ENCODE measurements at regions not wholly inside any gene's neighbourhood (a gene's known extent, or its start where the extent isn't known, plus 50 kb on each side); places are given as distances from the start of the nearest gene placed in this dataset.
A peak's percentile ranks its signal among the peaks of the same experiment; 100 is the strongest.

DNA sequence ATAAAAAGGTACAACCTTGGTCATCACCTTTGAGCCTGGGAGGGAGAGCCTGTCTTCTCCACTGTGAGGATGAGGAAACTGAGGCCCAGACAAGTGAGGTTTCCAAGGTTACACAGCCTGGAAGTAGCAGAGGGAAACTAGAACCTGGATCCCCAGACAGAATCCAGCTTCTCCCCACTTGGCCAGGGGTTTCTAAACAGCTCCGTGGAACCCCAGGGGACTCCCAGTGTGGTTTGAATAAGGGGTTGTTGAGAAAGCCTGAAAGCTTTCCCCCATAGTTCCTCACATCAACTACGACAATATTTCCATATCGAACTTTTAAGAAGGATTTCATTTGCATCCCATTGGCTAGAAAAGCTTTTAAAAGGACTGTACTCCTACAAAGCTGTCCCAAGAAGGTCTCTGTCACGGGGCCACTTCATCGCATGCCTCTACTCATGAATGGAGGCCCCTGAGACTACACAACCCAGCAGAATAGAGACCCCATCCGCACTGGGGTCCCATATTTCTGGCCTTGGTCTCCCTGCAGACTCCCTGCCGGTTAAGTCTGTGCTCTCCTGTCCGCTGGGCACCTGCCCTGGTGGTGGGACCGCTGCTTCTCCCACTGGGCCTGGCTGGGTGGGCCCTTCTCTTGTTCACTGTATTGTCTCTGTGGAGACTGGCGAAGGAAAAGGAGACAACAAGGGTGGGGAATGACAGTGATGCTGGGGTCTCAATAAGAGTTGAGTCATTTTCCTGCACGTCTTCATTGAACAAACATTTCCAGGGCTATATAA lies 178.5 kb downstream of the SMAD6 start:
- DNase-seq (ENCODE audit: low spot score): no peak
- no peak for TF ChIP-seq CTCF (IDR thresholded peaks at IDR 0.05)
- no peak for ATAC-seq (ENCODE audit: low FRiP score)

DNA sequence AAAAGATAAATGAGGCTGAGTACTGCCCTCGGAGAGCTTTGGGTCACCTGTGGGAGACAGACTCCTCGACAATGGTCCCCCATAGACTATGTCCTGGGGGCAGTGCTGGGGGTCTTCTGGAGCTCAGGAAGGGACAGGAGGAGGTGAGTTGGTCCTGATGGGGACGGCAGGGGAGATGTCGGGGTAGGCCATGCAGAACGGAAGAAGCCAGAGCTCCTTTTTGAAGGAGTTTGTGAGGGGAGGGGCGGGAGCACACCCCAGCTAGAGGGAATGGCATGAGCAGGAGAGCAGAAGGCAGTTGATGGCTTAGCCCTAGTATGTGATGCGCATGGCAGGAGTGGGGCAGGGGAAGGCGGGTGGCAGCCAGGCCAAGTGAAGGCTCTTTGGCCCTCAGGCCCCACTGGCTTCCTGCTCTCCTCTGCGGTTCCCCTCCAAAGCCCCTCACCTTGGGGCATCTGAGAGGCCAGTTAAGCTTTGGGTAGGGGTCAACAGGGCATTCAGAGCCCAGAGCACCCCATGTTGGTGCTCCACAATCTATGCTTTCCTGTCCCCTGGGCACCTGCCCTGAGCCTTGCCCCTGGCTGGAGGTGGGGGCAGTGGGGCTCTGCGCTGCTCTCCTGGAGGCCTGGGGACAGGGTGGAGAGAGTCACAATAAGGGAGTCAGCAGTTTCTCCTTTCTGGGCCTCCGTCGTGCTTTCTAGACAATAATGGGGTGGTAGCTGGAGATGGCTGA lies 179.3 kb downstream of the SMAD6 start:
- ATAC-seq (ENCODE audit: low FRiP score) (no peak), DNase-seq (ENCODE audit: low spot score) (no peak)
- TF ChIP-seq CTCF (IDR thresholded peaks at IDR 0.05): no peak

DNA sequence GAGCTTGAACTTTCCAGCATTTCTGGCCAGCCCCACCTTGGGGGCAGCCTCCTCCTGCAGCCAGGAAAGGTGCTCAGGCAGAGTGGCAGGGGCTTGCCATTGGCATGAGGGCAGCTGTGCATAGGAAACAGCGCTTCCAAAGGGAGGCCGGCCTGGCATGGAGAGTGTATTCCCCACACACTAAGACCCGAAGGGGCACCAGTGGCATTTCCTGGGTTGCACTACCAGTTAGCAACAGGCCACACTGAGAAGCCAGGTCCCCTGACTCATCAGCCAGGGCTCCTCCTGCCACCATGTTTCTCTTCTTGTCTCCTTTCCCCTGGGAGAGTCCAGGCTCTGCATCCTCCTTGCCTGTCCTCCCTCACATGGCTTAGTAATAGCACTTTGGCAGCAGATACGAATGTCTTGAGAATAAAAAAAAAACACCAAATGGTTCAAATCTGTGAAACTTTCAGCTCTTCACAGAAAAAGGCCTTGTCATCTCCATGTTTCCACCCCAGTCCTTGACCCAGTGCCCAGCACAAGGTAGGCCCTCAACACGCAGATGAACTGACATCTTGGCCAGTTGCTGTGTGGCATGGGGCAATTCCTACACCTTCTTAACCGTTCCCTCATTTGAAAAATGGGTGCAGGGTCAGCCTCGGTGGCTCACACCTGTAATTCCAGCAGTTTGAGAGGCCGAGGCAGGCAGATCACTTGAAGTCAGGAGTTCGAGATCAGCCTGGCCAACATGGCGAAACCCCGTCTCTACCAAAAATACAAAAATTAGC lies 180.4 kb downstream of the SMAD6 start:
- TF ChIP-seq CTCF (IDR thresholded peaks at IDR 0.05): no peak
- DNase-seq (ENCODE audit: low spot score): peak; percentile 38
- peak; percentile 18 for ATAC-seq (ENCODE audit: low FRiP score)

DNA sequence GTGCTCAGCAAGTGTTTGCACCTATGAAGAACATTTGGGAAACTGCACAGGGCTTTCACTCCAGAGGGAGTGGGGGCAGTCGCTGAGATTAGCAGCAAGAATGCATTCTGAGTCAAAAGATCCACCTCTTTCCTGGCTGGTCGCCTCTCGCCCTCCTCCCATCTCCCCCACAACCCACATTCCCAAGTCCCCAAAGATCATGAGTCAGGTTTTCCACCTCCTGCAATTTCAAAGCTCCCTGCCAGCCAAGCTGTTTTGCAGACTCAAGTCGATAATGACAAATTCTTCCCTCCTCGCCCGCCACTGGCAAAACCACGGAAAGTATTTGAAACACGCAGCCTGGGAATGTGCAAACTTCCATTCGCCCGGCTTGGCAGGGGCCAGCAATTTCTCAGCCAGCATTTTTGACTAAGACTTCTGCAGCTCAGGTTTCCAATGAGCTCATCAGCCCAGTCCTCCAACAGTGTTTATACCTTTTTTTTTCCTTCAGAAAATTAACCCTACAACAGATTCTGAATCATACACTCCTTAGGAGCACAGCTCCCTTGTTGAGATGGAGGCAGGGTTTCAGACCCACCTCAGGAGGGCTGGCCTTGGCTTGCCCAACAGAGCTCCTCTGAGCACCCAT lies 181.4 kb downstream of the SMAD6 start:
- DNase-seq (ENCODE audit: low spot score) (peak; percentile 44), ATAC-seq (ENCODE audit: low FRiP score) (peak; percentile 83)
- TF ChIP-seq CTCF (IDR thresholded peaks at IDR 0.05): no peak

GRCh38 chr15:66884115-66884622 lies 181.2 kb upstream of the SMAD3 start:
- TF ChIP-seq CTCF (IDR thresholded peaks at IDR 0.05): no peak
- DNase-seq (ENCODE audit: low spot score) (no peak), ATAC-seq (ENCODE audit: low FRiP score) (no peak)

DNA sequence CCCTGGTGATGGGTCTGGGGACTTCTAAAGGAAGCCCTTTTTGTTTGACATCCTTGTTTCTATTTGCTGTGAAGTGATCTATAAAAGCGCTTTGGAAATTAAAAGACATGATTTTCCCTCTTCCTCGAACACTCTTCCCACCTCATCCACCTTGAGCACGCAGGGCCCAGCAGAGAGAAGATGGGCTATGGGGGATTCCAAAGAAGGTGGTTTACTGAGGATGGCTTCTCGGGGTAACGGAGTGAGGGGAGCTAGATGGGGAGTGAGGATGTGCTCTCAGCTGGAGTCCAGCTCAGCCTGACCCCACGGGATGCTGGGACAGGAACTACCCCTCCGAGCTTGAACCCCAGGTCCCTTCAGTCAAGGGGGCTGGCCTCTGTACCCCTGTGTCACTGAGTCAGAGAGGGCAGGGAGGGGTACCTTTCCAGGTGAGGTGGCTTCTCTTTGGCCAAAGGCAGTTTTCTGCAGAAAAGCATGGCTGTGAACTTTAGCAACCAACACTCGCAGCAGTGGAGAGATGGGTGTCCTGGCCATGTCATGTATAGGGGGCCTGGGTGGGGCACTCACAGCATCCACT lies 180.7 kb upstream of the SMAD3 start:
- DNase-seq (ENCODE audit: low spot score) (no peak), ATAC-seq (ENCODE audit: low FRiP score) (no peak)
- no peak for TF ChIP-seq CTCF (IDR thresholded peaks at IDR 0.05)

Data from omental fat pad (tissue), 3 donors.